ACC112 (cell line): ENCODE measurements at regions not wholly inside any gene's neighbourhood (a gene's known extent, or its start where the extent isn't known, plus 50 kb on each side); places are given as distances from the start of the nearest gene placed in this dataset.

Experiments
- H2AFZ ChIP-seq: fragments of 200-600 bp; sonication (generic); one replicate; pipeline ENCODE4 v1.6.0; 2017; ENCODE audit warnings: antibody characterized with exemption, low read length; ENCODE audit not compliant: unreplicated experiment
- H3K27ac ChIP-seq: fragments of 200-600 bp; sonication (generic); 2 replicates; pipeline ENCODE4 v1.5.1; 2014; ENCODE audit warnings: low read depth, mild to moderate bottlenecking, antibody characterized with exemption, low read length, moderate library complexity
- H3K27me3 ChIP-seq: fragments of 200-600 bp; sonication (generic); 2 replicates; pipeline ENCODE4 v1.6.1; 2014; ENCODE audit warnings: mild to moderate bottlenecking, antibody characterized with exemption, low read length, moderate library complexity, mixed read lengths; ENCODE audit not compliant: insufficient read depth
- H3K36me3 ChIP-seq: fragments of 200-600 bp; sonication (generic); 2 replicates; pipeline ENCODE4 v1.6.1; 2016; ENCODE audit warnings: mild to moderate bottlenecking, antibody characterized with exemption, low read length, moderate library complexity, mixed read lengths; ENCODE audit not compliant: insufficient read depth
- H3K4me1 ChIP-seq: fragments of 200-600 bp; sonication (generic); one replicate; pipeline ENCODE4 v1.6.1; 2016; ENCODE audit warnings: low read length, mixed read lengths; ENCODE audit not compliant: insufficient read depth, unreplicated experiment, control insufficient read depth
- H3K4me3 ChIP-seq: fragments of 200-600 bp; sonication (generic); 2 replicates; pipeline ENCODE4 v1.5.1; 2014; ENCODE audit warnings: mild to moderate bottlenecking, low read depth, low read length
- H3K79me2 ChIP-seq: fragments of 200-600 bp; sonication (generic); one replicate; pipeline ENCODE4 v1.6.0; 2016; ENCODE audit warnings: low read length; ENCODE audit not compliant: control insufficient read depth, unreplicated experiment, insufficient read depth

GRCh38 chr15:49706805-49707204 lies 86.0 kb downstream of the DTWD1 start:
- no peak overlapping the region for H2AFZ ChIP-seq
- no peaks in the 10 kb centered on the region for H3K4me1 ChIP-seq
- no peaks in the 10 kb centered on the region for H3K27me3 ChIP-seq
- H3K4me3 ChIP-seq: no peak overlapping the region
- H3K36me3 ChIP-seq: no peaks in the 10 kb centered on the region
- H3K27ac ChIP-seq: no peak overlapping the region
- no peaks in the 10 kb centered on the region for H3K79me2 ChIP-seq

DNA sequence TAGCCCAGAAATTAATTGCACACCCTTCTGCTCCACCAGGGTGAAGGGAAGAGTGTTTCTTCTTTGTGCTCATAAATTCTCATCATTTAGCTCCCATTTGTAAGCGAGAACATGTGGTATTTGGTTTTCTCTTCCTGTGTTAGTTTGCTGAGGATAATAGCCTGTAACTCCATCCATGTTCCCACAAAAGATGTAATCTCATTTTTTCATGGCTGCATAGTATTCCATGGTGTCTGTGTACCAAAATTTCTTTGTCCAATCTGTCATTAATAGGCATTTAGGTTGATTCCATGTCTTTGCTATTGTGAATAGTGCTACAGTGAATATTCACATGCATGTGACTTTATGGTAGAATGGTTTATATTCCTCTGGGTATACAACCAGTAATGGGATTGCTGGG lies 86.8 kb downstream of the DTWD1 start:
- no peak overlapping the region for H3K4me3 ChIP-seq
- no peaks in the 10 kb centered on the region for H3K4me1 ChIP-seq
- no peaks in the 10 kb centered on the region for H3K79me2 ChIP-seq
- no peaks in the 10 kb centered on the region for H3K27me3 ChIP-seq
- no peak overlapping the region for H3K27ac ChIP-seq
- no peaks in the 10 kb centered on the region for H3K36me3 ChIP-seq
- no peak overlapping the region for H2AFZ ChIP-seq

DNA sequence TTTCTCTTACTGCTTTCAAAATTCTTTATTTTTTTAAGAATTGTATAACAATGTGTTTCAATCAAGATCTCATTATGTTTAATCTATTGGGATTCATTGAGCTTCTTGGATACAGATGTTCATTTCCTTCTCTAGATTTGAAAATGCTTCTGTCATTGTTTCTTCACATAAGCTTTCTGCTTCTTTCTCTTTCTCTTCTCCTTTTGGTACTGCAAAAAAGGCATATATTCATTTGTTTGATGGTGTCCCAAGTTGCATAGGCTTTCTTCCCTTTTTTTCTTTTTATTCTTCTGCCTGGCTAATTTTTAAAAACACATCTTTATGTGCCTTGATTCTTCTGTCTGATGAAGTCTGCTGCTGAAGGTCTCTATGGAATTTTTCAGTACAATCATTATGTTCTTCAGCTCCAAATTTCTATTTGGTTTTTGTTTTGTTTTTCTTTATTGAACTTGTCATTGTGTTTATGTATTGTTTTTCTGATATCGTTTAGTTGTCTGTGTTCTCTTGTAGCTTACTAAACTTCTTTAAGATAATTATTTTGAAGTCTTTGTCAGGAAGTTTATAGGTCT lies 88.9 kb downstream of the DTWD1 start:
- H3K27ac ChIP-seq: no peak overlapping the region
- no peak overlapping the region for H3K4me3 ChIP-seq
- no peaks in the 10 kb centered on the region for H3K36me3 ChIP-seq
- no peak overlapping the region for H2AFZ ChIP-seq
- H3K27me3 ChIP-seq: no peaks in the 10 kb centered on the region
- H3K4me1 ChIP-seq: no peaks in the 10 kb centered on the region
- H3K79me2 ChIP-seq: no peaks in the 10 kb centered on the region

GRCh38 chr15:49712162-49712561 lies 91.3 kb downstream of the DTWD1 start:
- Histone ChIP-seq H3K4me3 (no peak overlapping the region), H3K79me2 (no peaks in the 10 kb centered on the region), H2AFZ (no peak overlapping the region), H3K4me1 (no peaks in the 10 kb centered on the region), H3K27me3 (no peaks in the 10 kb centered on the region), H3K36me3 (no peaks in the 10 kb centered on the region), H3K27ac (no peak overlapping the region)

GRCh38 chr15:49712846-49713450 lies 92.1 kb downstream of the DTWD1 start:
- Histone ChIP-seq H2AFZ (no peak overlapping the region), H3K79me2 (no peaks in the 10 kb centered on the region), H3K4me1 (peaks cover 2% of the 10 kb centered on the region), H3K4me3 (no peak overlapping the region), H3K36me3 (no peaks in the 10 kb centered on the region), H3K27me3 (no peaks in the 10 kb centered on the region), H3K27ac (no peak overlapping the region)

GRCh38 chr15:49715211-49715610 lies 94.4 kb downstream of the DTWD1 start:
- Histone ChIP-seq H3K36me3 (no peaks in the 10 kb centered on the region), H3K4me1 (peaks cover 9% of the 10 kb centered on the region), H2AFZ (no peak overlapping the region), H3K4me3 (no peak overlapping the region), H3K27me3 (no peaks in the 10 kb centered on the region), H3K79me2 (no peaks in the 10 kb centered on the region), H3K27ac (no peak overlapping the region)

GRCh38 chr15:49715701-49716100 lies 94.9 kb downstream of the DTWD1 start:
- Histone ChIP-seq H3K27me3 (no peaks in the 10 kb centered on the region), H3K4me1 (peaks cover 9% of the 10 kb centered on the region), H3K79me2 (no peaks in the 10 kb centered on the region), H3K27ac (no peak overlapping the region), H3K36me3 (no peaks in the 10 kb centered on the region), H3K4me3 (no peak overlapping the region), H2AFZ (no peak overlapping the region)

- Histone ChIP-seq H3K79me2 (no peaks in the 10 kb centered on the region), H3K4me1 (peaks cover 9% of the 10 kb centered on the region), H2AFZ (peak overlapping the region; percentile 27), H3K4me3 (0 out of 2 replicates have a peak overlapping the region, but pooled peaks have one; percentile 27), H3K27me3 (no peaks in the 10 kb centered on the region), H3K36me3 (no peaks in the 10 kb centered on the region), H3K27ac (peak overlapping the region; percentile 38)
Observed at GRCh38 chr15:49718234-49718633, 97.4 kb downstream of the DTWD1 start.

DNA sequence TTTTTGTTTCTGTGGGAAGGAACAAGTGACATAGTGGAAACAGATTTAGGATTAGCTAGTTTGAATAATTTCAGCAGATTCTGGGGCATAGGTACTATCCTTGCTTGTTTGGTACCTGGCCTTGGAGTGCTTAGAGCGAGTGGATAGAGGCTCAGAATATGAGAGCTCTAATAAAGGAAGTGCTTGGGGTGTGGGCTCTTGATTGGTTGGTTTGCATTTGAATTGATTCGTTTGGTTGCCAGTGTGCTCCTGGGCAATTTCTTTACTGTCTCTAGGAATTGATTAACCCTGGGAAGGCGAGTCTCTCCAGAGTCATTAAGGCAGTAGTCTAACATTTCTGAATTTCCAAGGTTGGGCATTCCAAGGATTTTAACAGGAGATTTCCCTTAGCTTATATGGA lies 98.0 kb downstream of the DTWD1 start:
- Histone ChIP-seq H3K27ac (no peak overlapping the region), H3K27me3 (no peaks in the 10 kb centered on the region), H2AFZ (no peak overlapping the region), H3K4me3 (no peak overlapping the region), H3K79me2 (no peaks in the 10 kb centered on the region), H3K4me1 (peaks cover 9% of the 10 kb centered on the region), H3K36me3 (no peaks in the 10 kb centered on the region)

- no peak overlapping the region for H3K4me3 ChIP-seq
- H3K27me3 ChIP-seq: no peaks in the 10 kb centered on the region
- H3K79me2 ChIP-seq: no peaks in the 10 kb centered on the region
- H3K36me3 ChIP-seq: no peaks in the 10 kb centered on the region
- no peak overlapping the region for H2AFZ ChIP-seq
- no peak overlapping the region for H3K27ac ChIP-seq
- peaks cover 9% of the 10 kb centered on the region for H3K4me1 ChIP-seq
Observed at GRCh38 chr15:49720261-49720660, 99.4 kb downstream of the DTWD1 start.

GRCh38 chr15:49721091-49721490 lies 100.2 kb downstream of the DTWD1 start:
- Histone ChIP-seq H2AFZ (no peak overlapping the region), H3K36me3 (no peaks in the 10 kb centered on the region), H3K4me1 (peaks cover 9% of the 10 kb centered on the region), H3K27me3 (no peaks in the 10 kb centered on the region), H3K4me3 (no peak overlapping the region), H3K79me2 (no peaks in the 10 kb centered on the region), H3K27ac (no peak overlapping the region)
